ENCODE measurements at regions not wholly inside any gene's neighbourhood (a gene's known extent, or its start where the extent isn't known, plus 50 kb on each side); places are given as distances from the start of the nearest gene placed in this dataset.

DNA sequence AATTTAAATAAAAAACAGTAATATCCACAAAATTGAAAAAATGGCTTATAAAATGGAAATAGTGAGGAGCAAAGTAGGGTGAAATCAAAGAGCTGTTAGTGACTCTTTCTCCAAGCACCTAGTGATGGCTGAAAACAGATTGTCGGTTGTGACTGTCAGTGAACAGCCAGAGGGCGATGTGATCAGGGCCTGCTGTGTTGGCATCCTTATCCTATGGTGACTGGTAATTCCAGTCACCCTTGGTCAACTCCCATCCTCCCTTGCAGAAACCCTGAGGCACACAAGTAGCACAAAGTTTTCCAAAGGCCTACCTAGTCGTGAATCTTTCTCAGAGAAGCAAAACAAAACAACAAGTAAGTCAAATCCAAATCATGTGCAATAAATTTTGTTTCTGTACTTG, 599.8 kb upstream of the CXADR start:
- no peak overlapping the region for H3K4me3 ChIP-seq
- H3K36me3 ChIP-seq = no peaks in the 10 kb centered on the region
- no peaks in the 10 kb centered on the region for H3K27me3 ChIP-seq (replicated peaks; ENCODE audit: insufficient read depth)
- intact Hi-C loops (cut with DNase I) = no loop called here
- no peaks in the 10 kb centered on the region for H3K4me1 ChIP-seq (replicated peaks)
- DNase-seq (ENCODE audit: low spot score) = no peak
- no peaks in the 10 kb centered on the region for H3K9me3 ChIP-seq
- 53% methylated on average over 3 of the region's 3 CpGs for WGBS
- no peak for TF ChIP-seq POLR2AphosphoS5 (IDR thresholded peaks at IDR 0.05)
- TF ChIP-seq, protein P1, sequence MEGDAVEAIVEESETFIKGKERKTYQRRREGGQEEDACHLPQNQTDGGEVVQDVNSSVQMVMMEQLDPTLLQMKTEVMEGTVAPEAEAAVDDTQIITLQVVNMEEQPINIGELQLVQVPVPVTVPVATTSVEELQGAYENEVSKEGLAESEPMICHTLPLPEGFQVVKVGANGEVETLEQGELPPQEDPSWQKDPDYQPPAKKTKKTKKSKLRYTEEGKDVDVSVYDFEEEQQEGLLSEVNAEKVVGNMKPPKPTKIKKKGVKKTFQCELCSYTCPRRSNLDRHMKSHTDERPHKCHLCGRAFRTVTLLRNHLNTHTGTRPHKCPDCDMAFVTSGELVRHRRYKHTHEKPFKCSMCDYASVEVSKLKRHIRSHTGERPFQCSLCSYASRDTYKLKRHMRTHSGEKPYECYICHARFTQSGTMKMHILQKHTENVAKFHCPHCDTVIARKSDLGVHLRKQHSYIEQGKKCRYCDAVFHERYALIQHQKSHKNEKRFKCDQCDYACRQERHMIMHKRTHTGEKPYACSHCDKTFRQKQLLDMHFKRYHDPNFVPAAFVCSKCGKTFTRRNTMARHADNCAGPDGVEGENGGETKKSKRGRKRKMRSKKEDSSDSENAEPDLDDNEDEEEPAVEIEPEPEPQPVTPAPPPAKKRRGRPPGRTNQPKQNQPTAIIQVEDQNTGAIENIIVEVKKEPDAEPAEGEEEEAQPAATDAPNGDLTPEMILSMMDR (IDR thresholded peaks at IDR 0.05) = no peak
- TF ChIP-seq POLR2A (IDR thresholded peaks at IDR 0.05) = no peak
- H3K27ac ChIP-seq = no peak overlapping the region

DNA sequence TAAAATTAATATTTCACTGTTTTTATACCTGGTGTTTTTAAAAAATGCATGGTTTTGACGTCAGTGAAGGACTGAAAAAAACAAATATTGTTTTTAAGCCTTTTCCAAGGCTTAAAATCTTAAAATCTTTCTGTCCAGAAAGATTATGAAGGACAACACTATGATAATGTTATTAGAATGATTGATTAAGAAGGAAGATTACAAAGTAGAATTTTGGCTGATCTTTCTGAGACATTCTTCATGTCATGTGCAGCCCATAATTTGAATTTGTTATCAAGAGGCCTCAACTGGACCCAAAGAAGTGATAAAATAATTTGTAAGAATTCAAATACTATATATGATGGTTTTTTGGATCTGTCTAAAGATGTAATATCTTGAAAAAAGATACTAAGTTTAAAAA, 584.4 kb upstream of the CXADR start:
- Histone ChIP-seq H3K27me3 (replicated peaks; ENCODE audit: insufficient read depth) (no peaks in the 10 kb centered on the region), H3K4me3 (no peak overlapping the region), H3K36me3 (no peaks in the 10 kb centered on the region), H3K9me3 (no peaks in the 10 kb centered on the region), H3K27ac (no peak overlapping the region), H3K4me1 (replicated peaks) (no peaks in the 10 kb centered on the region)
- no peak for TF ChIP-seq POLR2A (IDR thresholded peaks at IDR 0.05)
- TF ChIP-seq, protein P1 (IDR thresholded peaks at IDR 0.05) = no peak
- TF ChIP-seq POLR2AphosphoS5 (IDR thresholded peaks at IDR 0.05) = no peak
- intact Hi-C loops (cut with DNase I) = no loop called here
- DNase-seq (ENCODE audit: low spot score) = no peak
- 0% methylated on average over 1 of the region's 1 CpG for WGBS

DNA sequence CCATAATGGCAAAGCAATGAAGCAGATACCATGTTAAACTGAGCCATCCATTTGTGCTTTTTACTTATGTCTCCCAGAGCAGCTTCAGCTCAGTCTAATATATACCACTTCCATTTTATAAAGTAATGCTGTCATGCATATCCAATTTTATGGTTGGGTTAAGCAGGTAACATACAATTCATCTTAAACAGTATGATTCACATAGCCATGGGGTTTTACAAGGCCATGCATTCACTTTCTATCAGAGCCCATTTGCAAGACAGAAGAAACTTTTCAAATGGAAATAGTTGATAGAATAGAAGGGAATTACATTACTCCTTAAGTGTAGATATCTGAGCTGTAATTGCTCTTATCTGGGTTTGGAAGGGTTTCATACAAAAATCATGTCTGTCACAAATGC, 580.5 kb upstream of the CXADR start:
- Histone ChIP-seq H3K4me1 (replicated peaks) (no peaks in the 10 kb centered on the region), H3K27ac (no peak overlapping the region), H3K9me3 (no peaks in the 10 kb centered on the region), H3K27me3 (replicated peaks; ENCODE audit: insufficient read depth) (no peaks in the 10 kb centered on the region), H3K4me3 (no peak overlapping the region), H3K36me3 (no peaks in the 10 kb centered on the region)
- no peak for DNase-seq (ENCODE audit: low spot score)
- TF ChIP-seq POLR2A (IDR thresholded peaks at IDR 0.05) (no peak), POLR2AphosphoS5 (IDR thresholded peaks at IDR 0.05) (no peak)
- TF ChIP-seq, protein P1 (IDR thresholded peaks at IDR 0.05) = no peak
- intact Hi-C loops (cut with DNase I) = no loop called here

DNA sequence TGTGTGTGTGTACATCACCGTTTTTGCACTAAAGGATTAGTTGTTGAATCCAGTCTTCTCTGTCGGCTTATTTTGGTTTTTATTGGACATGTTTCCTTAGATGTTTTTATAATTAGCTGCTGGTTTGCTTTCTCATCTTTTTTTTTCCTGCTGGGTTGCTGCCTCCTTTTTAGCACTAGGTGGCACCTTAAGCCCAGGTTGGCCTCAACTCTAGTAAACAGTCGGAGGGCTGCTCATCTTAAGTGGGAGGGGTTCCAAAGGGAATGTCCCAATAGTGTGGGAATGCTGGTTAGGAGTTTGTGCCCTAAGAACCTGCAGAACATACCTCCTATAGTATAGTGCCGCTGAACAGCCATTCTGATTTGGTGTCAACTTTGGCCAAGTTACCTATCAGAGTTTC, 570.1 kb upstream of the CXADR start:
- DNase-seq (ENCODE audit: low spot score) = no peak
- TF ChIP-seq POLR2A (IDR thresholded peaks at IDR 0.05) (no peak), POLR2AphosphoS5 (IDR thresholded peaks at IDR 0.05) (no peak)
- TF ChIP-seq, protein P1 (IDR thresholded peaks at IDR 0.05) = peak in 3 of 4 experiments; percentile 40 to 48 (median 42)
- H3K4me1 ChIP-seq (replicated peaks) = no peaks in the 10 kb centered on the region
- no peaks in the 10 kb centered on the region for H3K9me3 ChIP-seq
- H3K27ac ChIP-seq = no peak overlapping the region
- 63% methylated on average over 4 of the region's 4 CpGs for WGBS
- H3K36me3 ChIP-seq = no peaks in the 10 kb centered on the region
- no peaks in the 10 kb centered on the region for H3K27me3 ChIP-seq (replicated peaks; ENCODE audit: insufficient read depth)
- intact Hi-C loops (cut with DNase I) = no loop called here
- H3K4me3 ChIP-seq = no peak overlapping the region

DNA sequence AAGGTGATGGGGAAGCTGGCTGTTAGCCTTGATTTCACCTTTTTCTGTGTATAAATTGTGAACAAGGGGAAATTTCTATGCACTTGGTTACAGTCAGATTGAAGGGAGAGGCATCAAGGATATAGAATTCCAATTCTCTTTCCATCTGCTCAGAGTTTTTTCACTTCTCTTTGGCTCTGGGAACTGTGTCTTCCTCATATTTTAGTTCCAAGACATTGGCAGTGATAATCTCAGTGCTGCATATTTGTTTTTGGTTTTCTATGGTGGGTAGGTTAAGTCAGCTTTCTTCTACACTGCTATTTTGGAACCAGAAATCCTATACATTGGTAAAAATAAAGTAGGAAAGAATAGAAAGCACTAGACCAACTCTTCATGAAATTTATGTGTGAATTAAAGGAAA, 569.6 kb upstream of the CXADR start:
- no peaks in the 10 kb centered on the region for H3K4me1 ChIP-seq (replicated peaks)
- H3K27me3 ChIP-seq (replicated peaks; ENCODE audit: insufficient read depth) = no peaks in the 10 kb centered on the region
- no peak for DNase-seq (ENCODE audit: low spot score)
- TF ChIP-seq POLR2AphosphoS5 (IDR thresholded peaks at IDR 0.05) (no peak), POLR2A (IDR thresholded peaks at IDR 0.05) (no peak)
- TF ChIP-seq, protein P1 (IDR thresholded peaks at IDR 0.05) = no peak
- H3K4me3 ChIP-seq = no peak overlapping the region
- no peak overlapping the region for H3K27ac ChIP-seq
- no peaks in the 10 kb centered on the region for H3K36me3 ChIP-seq
- H3K9me3 ChIP-seq = no peaks in the 10 kb centered on the region
- intact Hi-C loops (cut with DNase I) = no loop called here

All from prostate gland (tissue), 2 donors.